GM12891 (cell line): ENCODE measurements at regions not wholly inside any gene's neighbourhood (a gene's known extent, or its start where the extent isn't known, plus 50 kb on each side); places are given as distances from the start of the nearest gene placed in this dataset.

ENCODE experiments used
- POLR2A ChIP-seq: IDR thresholded peaks from 2 replicates; pipeline ENCODE4 v1.6.1; 2011; ENCODE audit warnings: low read depth, low read length, control low read depth
- POLR2AphosphoS5 ChIP-seq: IDR thresholded peaks from 2 replicates; pipeline ENCODE4 v1.6.1; 2011; ENCODE audit warnings: low read depth, low read length, control low read depth
- SPI1 ChIP-seq: IDR thresholded peaks from 2 replicates; pipeline ENCODE4 v1.6.1; 2011; ENCODE audit warnings: low read depth, low read length, control low read depth
- TAF1 ChIP-seq: IDR thresholded peaks from 2 replicates; pipeline ENCODE4 v1.6.1; 2011; ENCODE audit warnings: low read depth, low read length, control low read depth

GRCh38 chr3:117117188-117117936 is 407.8 kb downstream of the TUSC7 start:
- TF ChIP-seq POLR2AphosphoS5 (no peak), POLR2A (no peak), TAF1 (no peak), SPI1 (no peak)
